ENCODE measurements at regions not wholly inside any gene's neighbourhood (a gene's known extent, or its start where the extent isn't known, plus 50 kb on each side); places are given as distances from the start of the nearest gene placed in this dataset.

DNA sequence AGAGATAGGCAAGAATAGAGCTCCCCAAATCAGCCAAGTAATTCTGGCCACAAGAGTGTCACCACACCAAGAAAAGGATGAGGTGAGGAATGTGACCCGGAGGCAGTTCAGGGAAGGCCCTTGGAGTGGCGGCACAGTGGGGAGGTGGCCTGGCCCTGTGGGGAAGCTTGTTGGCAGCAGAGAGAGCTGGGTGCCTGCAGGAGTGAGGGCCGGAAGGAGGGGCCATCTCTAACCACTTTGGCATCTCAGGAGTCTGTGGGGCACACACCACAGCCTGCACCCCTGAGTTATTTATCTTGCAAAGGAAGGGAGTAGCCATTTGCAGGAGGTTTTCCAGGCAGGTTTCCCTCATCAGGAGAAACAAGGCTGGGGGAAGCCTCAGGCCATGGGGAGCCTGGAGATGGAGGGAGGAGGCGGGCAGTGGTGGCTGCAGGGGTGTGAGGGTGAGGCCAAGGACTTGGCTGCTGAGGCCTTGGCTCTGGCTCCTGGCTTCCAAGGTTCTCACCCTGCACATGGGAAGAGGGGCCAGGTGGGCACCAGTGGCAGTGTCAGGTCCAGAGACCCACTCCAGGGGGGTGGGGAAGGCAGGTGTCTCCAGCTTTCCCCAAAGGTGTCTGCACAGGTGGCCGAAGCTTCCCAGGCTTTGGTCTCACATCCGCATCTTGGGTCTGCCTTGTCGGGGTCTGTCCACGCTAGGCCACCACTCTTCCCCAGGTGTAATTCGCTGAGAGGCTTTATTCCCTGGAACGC lies 370.2 kb downstream of the CTTN start:
- TF ChIP-seq, protein P1, sequence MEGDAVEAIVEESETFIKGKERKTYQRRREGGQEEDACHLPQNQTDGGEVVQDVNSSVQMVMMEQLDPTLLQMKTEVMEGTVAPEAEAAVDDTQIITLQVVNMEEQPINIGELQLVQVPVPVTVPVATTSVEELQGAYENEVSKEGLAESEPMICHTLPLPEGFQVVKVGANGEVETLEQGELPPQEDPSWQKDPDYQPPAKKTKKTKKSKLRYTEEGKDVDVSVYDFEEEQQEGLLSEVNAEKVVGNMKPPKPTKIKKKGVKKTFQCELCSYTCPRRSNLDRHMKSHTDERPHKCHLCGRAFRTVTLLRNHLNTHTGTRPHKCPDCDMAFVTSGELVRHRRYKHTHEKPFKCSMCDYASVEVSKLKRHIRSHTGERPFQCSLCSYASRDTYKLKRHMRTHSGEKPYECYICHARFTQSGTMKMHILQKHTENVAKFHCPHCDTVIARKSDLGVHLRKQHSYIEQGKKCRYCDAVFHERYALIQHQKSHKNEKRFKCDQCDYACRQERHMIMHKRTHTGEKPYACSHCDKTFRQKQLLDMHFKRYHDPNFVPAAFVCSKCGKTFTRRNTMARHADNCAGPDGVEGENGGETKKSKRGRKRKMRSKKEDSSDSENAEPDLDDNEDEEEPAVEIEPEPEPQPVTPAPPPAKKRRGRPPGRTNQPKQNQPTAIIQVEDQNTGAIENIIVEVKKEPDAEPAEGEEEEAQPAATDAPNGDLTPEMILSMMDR (IDR thresholded peaks at IDR 0.05; ENCODE audit: borderline replicate concordance, control extremely low read depth, extremely low read depth, insufficient read depth, missing control alignments): no peak
- DNase-seq (ENCODE audit: low spot score): no peak
- in situ Hi-C loops (cut with MboI; ENCODE audit: low sequenced_read_pairs, unreplicated experiment): no loop called here

DNA sequence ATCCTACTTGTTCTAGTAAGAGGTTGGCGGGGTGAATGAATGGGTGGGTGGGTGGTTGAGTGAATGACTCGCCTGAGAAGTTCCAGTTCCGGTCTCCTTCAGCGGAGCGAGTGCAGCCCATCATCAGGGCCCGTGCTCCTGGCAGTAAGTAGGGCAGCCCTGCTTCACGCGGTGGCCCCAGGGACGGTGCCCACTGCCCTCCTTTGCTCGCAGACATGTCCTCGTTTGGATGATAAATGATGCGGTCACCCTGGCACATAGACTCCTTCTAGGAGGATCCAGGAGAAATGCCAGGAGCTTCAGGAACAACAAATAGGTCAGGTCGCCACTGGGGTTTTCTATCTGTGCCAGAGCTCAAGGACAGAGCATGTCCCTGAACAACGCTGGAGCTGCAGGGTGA lies 370.8 kb downstream of the CTTN start:
- TF ChIP-seq, protein P1 (IDR thresholded peaks at IDR 0.05; ENCODE audit: borderline replicate concordance, control extremely low read depth, extremely low read depth, insufficient read depth, missing control alignments): no peak
- no peak for DNase-seq (ENCODE audit: low spot score)
- in situ Hi-C loops (cut with MboI; ENCODE audit: low sequenced_read_pairs, unreplicated experiment): no loop called here

DNA sequence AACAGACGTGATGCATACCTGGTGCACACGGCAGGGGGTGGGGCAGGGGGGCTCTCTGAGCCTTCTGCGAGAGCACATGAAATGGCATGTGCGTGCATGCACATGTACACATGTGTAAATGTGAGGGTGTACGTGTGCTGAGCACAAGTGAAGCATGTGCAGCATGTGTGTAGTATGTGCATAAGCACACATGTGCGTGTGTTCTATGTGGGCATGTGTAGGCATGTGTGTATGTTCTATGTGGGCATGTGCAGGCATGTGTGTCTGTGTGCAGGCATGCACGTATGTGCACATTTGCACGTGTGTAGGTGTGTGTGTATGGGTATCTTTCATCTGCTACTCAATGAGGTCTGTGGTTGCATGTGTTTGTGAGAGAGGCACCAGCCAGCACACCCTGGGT lies 371.2 kb downstream of the CTTN start:
- no peak for DNase-seq (ENCODE audit: low spot score)
- in situ Hi-C loops (cut with MboI; ENCODE audit: low sequenced_read_pairs, unreplicated experiment): no loop called here
- TF ChIP-seq, protein P1 (IDR thresholded peaks at IDR 0.05; ENCODE audit: borderline replicate concordance, control extremely low read depth, extremely low read depth, insufficient read depth, missing control alignments): no peak

DNA sequence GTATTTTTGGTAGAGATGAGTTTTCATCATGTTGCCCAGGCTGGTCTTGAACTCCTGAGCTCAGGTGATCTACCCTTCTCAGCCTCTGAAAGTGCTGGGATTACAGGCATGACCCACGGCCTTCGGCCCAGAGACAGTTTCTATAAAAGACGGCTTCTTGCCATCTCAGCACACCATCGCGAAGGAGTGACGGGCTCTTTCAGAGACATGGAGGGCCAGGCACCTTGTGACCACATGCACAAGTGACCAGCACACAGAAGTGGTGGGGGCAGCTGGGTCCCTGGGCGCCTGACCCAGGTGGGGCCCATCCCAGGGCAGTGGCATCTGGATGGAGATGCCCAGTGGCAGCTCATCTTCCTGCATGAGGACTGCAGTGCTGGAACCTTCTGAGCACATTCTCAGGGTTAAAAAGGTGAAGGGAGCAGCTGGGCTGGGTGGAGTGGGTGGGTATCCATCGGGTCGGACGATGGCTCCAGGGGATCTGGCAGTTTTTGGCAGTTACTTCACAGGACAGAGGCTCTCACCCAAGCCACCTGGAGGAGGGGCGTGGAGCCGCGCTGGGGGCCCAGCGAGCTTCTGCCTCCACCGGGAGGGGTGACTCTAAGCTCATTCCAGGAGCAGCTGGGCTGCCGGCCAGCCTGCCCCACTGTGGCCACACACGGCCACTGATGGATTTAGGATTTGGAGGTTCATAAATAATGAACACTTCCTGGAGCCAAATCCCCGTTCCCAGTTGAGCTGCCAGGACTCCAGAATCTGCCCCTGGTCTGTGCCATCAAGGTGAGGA lies 373.0 kb downstream of the CTTN start:
- TF ChIP-seq, protein P1 (IDR thresholded peaks at IDR 0.05; ENCODE audit: borderline replicate concordance, control extremely low read depth, extremely low read depth, insufficient read depth, missing control alignments): no peak
- DNase-seq (ENCODE audit: low spot score): no peak
- in situ Hi-C loops (cut with MboI; ENCODE audit: low sequenced_read_pairs, unreplicated experiment): no loop called here

DNA sequence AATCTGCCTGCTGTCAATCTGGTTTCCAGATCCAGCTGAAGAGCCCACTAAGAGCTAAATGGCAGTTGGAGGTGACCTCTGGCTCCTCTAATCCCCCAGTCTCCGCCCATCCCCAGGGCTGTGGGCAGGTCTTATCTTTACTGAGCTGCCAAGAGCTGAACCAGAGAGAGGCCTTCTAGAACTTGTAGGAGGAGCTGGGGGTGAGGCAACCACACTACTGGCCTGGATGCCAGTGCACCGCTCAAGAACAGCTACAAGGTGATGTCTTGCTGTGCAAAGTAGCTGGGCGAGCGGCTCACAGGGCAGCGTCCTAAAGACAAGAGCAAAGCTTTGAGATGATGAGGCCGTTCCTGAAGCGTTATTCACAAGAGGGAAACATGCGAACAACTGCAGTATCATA lies 374.6 kb downstream of the CTTN start:
- DNase-seq (ENCODE audit: low spot score): no peak
- TF ChIP-seq, protein P1 (IDR thresholded peaks at IDR 0.05; ENCODE audit: borderline replicate concordance, control extremely low read depth, extremely low read depth, insufficient read depth, missing control alignments): no peak
- in situ Hi-C loops (cut with MboI; ENCODE audit: low sequenced_read_pairs, unreplicated experiment): no loop called here

DNA sequence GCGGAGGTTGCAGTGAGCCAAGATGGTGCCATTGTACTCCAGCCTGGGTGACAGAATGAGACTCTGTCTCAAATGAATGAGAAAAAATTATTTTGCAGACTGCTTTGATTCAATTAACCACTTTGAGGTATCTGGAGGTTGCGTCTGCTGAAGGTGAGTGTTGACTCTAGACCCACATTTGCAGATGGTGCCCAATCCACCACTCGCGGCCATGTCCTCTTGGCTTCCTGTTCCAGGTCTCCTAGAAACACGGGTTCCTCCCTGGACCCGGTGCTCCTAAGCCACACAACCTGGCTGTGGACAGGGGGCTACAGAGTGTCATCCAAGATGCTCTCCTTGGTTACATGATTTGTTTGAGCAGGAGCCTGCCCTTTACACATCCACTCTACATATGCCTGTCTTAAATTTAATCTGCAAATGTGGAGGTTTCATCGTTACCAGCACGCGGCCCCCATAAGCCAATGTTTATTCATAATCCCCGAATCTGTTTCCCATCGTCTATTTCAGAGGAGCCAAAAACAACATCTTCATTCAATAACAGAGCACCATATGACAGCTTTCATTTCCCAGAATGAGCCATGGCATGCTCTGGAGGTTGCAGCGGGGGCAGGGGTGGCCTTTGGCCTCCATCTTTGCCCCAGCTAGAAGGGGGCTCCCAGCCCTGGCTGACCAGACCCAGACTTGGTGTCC lies 377.2 kb downstream of the CTTN start:
- DNase-seq (ENCODE audit: low spot score): no peak
- in situ Hi-C loops (cut with MboI; ENCODE audit: low sequenced_read_pairs, unreplicated experiment): no loop called here

More for the DNA sequence above, 377.2 kb downstream of the CTTN start:
- TF ChIP-seq, protein P1 (IDR thresholded peaks at IDR 0.05; ENCODE audit: borderline replicate concordance, control extremely low read depth, extremely low read depth, insufficient read depth, missing control alignments): no peak
